HL-60 (cell line): ENCODE measurements at regions not wholly inside any gene's neighbourhood (a gene's known extent, or its start where the extent isn't known, plus 50 kb on each side); places are given as distances from the start of the nearest gene placed in this dataset.

Source experiments
- DNase-seq, 2 experiments: peaks; one replicate each; pipeline ENCODE4 v3.0.0-alpha.2; 2010 to 2020; ENCODE audit warnings: low read depth in 1 of 2, low spot score in 1 of 2
- H3K27ac ChIP-seq: fragments of 250-450 bp; sonication (Bioruptor Pico); replicated peaks from 2 replicates; pipeline ENCODE4 v1.5.1; 2020; ENCODE audit warnings: mild to moderate bottlenecking, moderate library complexity
- H3K27me3 ChIP-seq: fragments of 250-450 bp; sonication (Bioruptor Pico); 2 replicates; pipeline ENCODE4 v1.5.1; 2021; ENCODE audit warnings: mild to moderate bottlenecking, moderate library complexity; ENCODE audit not compliant: insufficient read depth, poor library complexity, severe bottlenecking
- H3K4me3 ChIP-seq: replicated peaks from 2 replicates; pipeline ENCODE4 v1.5.1; 2011; ENCODE audit warnings: mild to moderate bottlenecking, control low read depth, low read length; ENCODE audit not compliant: insufficient read depth
- GABPA ChIP-seq: IDR thresholded peaks from 2 replicates; pipeline ENCODE4 v1.6.1; 2012; ENCODE audit warnings: low read depth
- POLR2AphosphoS5 ChIP-seq: IDR thresholded peaks from 2 replicates; pipeline ENCODE4 v1.6.1; 2012; ENCODE audit warnings: low read depth
- SPI1 ChIP-seq: IDR thresholded peaks from 2 replicates; pipeline ENCODE4 v1.6.1; 2012; ENCODE audit warnings: low read depth, mild to moderate bottlenecking, borderline replicate concordance
- TF ChIP-seq, protein P1 (sequence below): IDR thresholded peaks from one replicate; pipeline ENCODE4 v1.5.1; 2011; ENCODE audit warnings: low read length, control low read depth, inconsistent platforms; ENCODE audit not compliant: insufficient read depth
- TF ChIP-seq, protein P2 (sequence below): IDR thresholded peaks from 2 replicates; pipeline ENCODE4 v1.6.1; 2012; ENCODE audit warnings: low read depth; ENCODE audit not compliant: insufficient replicate concordance

- no peak for DNase-seq
- no peak overlapping the region for H3K4me3 ChIP-seq
- H3K27ac ChIP-seq, result no peak overlapping the region
- H3K27me3 ChIP-seq, result no peaks in the 10 kb centered on the region
- TF ChIP-seq, protein P1, sequence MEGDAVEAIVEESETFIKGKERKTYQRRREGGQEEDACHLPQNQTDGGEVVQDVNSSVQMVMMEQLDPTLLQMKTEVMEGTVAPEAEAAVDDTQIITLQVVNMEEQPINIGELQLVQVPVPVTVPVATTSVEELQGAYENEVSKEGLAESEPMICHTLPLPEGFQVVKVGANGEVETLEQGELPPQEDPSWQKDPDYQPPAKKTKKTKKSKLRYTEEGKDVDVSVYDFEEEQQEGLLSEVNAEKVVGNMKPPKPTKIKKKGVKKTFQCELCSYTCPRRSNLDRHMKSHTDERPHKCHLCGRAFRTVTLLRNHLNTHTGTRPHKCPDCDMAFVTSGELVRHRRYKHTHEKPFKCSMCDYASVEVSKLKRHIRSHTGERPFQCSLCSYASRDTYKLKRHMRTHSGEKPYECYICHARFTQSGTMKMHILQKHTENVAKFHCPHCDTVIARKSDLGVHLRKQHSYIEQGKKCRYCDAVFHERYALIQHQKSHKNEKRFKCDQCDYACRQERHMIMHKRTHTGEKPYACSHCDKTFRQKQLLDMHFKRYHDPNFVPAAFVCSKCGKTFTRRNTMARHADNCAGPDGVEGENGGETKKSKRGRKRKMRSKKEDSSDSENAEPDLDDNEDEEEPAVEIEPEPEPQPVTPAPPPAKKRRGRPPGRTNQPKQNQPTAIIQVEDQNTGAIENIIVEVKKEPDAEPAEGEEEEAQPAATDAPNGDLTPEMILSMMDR, result no peak
- TF ChIP-seq, protein P2, sequence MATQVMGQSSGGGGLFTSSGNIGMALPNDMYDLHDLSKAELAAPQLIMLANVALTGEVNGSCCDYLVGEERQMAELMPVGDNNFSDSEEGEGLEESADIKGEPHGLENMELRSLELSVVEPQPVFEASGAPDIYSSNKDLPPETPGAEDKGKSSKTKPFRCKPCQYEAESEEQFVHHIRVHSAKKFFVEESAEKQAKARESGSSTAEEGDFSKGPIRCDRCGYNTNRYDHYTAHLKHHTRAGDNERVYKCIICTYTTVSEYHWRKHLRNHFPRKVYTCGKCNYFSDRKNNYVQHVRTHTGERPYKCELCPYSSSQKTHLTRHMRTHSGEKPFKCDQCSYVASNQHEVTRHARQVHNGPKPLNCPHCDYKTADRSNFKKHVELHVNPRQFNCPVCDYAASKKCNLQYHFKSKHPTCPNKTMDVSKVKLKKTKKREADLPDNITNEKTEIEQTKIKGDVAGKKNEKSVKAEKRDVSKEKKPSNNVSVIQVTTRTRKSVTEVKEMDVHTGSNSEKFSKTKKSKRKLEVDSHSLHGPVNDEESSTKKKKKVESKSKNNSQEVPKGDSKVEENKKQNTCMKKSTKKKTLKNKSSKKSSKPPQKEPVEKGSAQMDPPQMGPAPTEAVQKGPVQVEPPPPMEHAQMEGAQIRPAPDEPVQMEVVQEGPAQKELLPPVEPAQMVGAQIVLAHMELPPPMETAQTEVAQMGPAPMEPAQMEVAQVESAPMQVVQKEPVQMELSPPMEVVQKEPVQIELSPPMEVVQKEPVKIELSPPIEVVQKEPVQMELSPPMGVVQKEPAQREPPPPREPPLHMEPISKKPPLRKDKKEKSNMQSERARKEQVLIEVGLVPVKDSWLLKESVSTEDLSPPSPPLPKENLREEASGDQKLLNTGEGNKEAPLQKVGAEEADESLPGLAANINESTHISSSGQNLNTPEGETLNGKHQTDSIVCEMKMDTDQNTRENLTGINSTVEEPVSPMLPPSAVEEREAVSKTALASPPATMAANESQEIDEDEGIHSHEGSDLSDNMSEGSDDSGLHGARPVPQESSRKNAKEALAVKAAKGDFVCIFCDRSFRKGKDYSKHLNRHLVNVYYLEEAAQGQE, result no peak
- TF ChIP-seq GABPA (no peak), SPI1 (no peak), POLR2AphosphoS5 (no peak)
These were observed 452.3 kb downstream of the ZSWIM6 start for GRCh38 chr5:61784341-61784740.

DNA sequence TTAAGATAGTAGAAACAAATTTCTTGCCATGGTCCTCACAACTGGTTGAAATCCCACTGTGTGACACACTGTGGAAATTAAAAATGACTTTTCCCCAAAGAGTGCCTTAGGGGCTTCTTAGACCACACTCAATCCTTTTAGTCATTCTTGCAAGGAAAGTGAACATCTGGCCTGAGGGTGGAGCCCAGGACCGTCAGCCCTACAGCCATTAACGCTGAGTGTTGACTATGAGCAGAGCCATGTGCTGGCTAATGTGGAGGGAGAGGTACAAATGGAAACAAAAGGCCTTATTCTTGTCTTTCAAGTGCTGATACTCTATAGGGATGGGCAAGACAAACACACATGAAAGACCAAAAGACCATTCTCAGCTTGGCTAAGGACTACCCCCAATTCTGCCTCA, 456.5 kb downstream of the ZSWIM6 start:
- no peak overlapping the region for H3K27ac ChIP-seq
- TF ChIP-seq GABPA (no peak), SPI1 (no peak), POLR2AphosphoS5 (no peak)
- TF ChIP-seq, protein P2, result no peak
- TF ChIP-seq, protein P1, result no peak
- H3K27me3 ChIP-seq, result no peaks in the 10 kb centered on the region
- no peak for DNase-seq
- H3K4me3 ChIP-seq, result no peak overlapping the region

GRCh38 chr5:61790007-61790406, 457.9 kb downstream of the ZSWIM6 start:
- TF ChIP-seq SPI1 (no peak), GABPA (no peak), POLR2AphosphoS5 (no peak)
- TF ChIP-seq, protein P2, result no peak
- TF ChIP-seq, protein P1, result no peak
- no peak overlapping the region for H3K4me3 ChIP-seq
- DNase-seq, result no peak
- H3K27ac ChIP-seq, result no peak overlapping the region
- H3K27me3 ChIP-seq, result no peaks in the 10 kb centered on the region
